Smooth muscle cell (in vitro differentiated cells): ENCODE measurements at regions not wholly inside any gene's neighbourhood (a gene's known extent, or its start where the extent isn't known, plus 50 kb on each side); places are given as distances from the start of the nearest gene placed in this dataset.

Source experiments
- DNase-seq: peaks from one replicate; lab custom pipeline; 2025; ENCODE audit not compliant: unreplicated experiment; lab: John Stamatoyannopoulos, UW
- H2AFZ ChIP-seq: fragments of 200-600 bp; sonication (generic); 2 replicates; pipeline ENCODE4 v1.6.0; 2016; ENCODE audit warnings: antibody characterized with exemption, low read depth, mild to moderate bottlenecking
- H3F3A ChIP-seq: fragments of 200-600 bp; sonication (generic); 2 replicates; pipeline ENCODE4 v1.6.0; 2017; ENCODE audit warnings: antibody characterized with exemption, low read depth
- H3K27ac ChIP-seq: fragments of 200-600 bp; sonication (generic); 2 replicates; pipeline ENCODE4 v1.5.1; 2016; ENCODE audit warnings: low read depth, mild to moderate bottlenecking
- H3K27me3 ChIP-seq: fragments of 200-600 bp; sonication (generic); 2 replicates; pipeline ENCODE4 v1.6.1; 2016; ENCODE audit warnings: low read depth, mild to moderate bottlenecking
- H3K36me3 ChIP-seq: fragments of 200-600 bp; sonication (generic); 2 replicates; pipeline ENCODE4 v1.5.1; 2016; ENCODE audit warnings: low read depth
- H3K4me1 ChIP-seq: fragments of 200-600 bp; sonication (generic); 2 replicates; pipeline ENCODE4 v1.5.1; 2016; ENCODE audit warnings: low read depth
- H3K4me2 ChIP-seq: fragments of 200-600 bp; sonication (generic); 2 replicates; pipeline ENCODE4 v1.6.0; 2016; ENCODE audit warnings: mild to moderate bottlenecking
- H3K4me3 ChIP-seq: fragments of 200-600 bp; sonication (generic); 2 replicates; pipeline ENCODE4 v1.5.1; 2016; ENCODE audit warnings: mild to moderate bottlenecking
- H3K79me2 ChIP-seq: fragments of 200-600 bp; sonication (generic); 2 replicates; pipeline ENCODE4 v1.6.0; 2016; ENCODE audit warnings: low read depth, mild to moderate bottlenecking
- H3K9ac ChIP-seq: fragments of 200-600 bp; sonication (generic); 2 replicates; pipeline ENCODE4 v1.6.0; 2016; ENCODE audit warnings: low read depth
- H3K9me3 ChIP-seq: fragments of 200-600 bp; sonication (generic); replicated peaks from 2 replicates; pipeline ENCODE4 v1.5.1; 2016; ENCODE audit warnings: low read depth
- H4K20me1 ChIP-seq: fragments of 200-600 bp; sonication (generic); 2 replicates; pipeline ENCODE4 v1.6.0; 2016; ENCODE audit warnings: low read depth
- WGBS: methylation state at CpG from one replicate; pipeline ENCODE4 v1.1.7; 2016; ENCODE audit warnings: low lambda C conversion rate; 5-methylcytosine and 5-hydroxymethylcytosine counted together
- TF ChIP-seq, protein P1 (sequence below): fragments of 200-600 bp; sonication (generic); IDR thresholded peaks from 2 replicates; pipeline ENCODE4 v1.5.1; 2017; ENCODE audit warnings: borderline replicate concordance, mild to moderate bottlenecking, antibody characterized with exemption; ENCODE audit not compliant: insufficient read depth, poor library complexity, severe bottlenecking

DNA sequence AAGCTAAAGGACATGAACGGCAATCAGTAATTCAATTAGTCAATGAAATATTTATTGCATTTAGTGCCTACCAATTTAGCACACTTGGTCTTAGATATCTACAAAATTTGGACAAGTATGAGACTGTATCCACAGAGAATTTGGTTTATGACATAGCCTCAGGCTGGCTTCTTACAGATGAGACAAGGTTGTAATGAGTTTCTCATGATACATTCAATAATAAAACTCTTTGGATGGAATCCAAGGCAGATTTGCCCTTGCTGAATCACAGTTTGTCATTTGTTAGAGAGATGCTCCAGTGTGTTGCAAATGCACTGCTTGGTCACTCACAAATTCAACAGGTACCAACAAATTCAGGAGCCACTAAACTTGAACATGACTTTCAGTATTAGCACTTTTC is 162.5 kb downstream of the GPR37 start:
- no peaks in the 10 kb centered on the region for H3K36me3 ChIP-seq
- no peak for DNase-seq

DNA sequence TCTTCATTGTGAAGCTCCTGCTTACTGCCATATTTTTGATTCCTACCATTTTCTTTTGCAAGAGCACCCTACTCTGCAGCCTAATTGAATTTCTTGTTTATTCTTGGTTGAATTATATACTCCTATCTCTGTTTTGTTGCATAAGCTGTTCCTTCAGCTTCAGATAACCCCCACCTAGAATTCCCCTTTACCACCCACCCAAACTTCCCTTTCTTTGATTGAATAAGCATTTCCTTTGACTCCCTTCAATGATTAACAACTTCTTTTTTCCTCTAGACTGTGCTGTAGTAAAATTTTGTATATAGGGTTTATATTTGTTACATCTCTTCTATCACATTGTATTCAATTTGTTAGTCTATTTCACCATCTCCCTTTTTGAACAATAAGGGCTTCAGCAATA is 168.1 kb downstream of the GPR37 start:
- no peak overlapping the region for H3K27ac ChIP-seq
- H3F3A ChIP-seq, result no peaks in the 10 kb centered on the region
- H3K9me3 ChIP-seq, result no peaks in the 10 kb centered on the region
- peaks cover 5% of the 10 kb centered on the region for H3K4me1 ChIP-seq
- H3K79me2 ChIP-seq, result no peaks in the 10 kb centered on the region
- H3K36me3 ChIP-seq, result no peaks in the 10 kb centered on the region
- DNase-seq, result no peak
- no peaks in the 10 kb centered on the region for H4K20me1 ChIP-seq
- no peak overlapping the region for H3K4me2 ChIP-seq
- H3K4me3 ChIP-seq, result no peak overlapping the region
- no peaks in the 10 kb centered on the region for H3K27me3 ChIP-seq
- no peak overlapping the region for H3K9ac ChIP-seq
- TF ChIP-seq, protein P1, sequence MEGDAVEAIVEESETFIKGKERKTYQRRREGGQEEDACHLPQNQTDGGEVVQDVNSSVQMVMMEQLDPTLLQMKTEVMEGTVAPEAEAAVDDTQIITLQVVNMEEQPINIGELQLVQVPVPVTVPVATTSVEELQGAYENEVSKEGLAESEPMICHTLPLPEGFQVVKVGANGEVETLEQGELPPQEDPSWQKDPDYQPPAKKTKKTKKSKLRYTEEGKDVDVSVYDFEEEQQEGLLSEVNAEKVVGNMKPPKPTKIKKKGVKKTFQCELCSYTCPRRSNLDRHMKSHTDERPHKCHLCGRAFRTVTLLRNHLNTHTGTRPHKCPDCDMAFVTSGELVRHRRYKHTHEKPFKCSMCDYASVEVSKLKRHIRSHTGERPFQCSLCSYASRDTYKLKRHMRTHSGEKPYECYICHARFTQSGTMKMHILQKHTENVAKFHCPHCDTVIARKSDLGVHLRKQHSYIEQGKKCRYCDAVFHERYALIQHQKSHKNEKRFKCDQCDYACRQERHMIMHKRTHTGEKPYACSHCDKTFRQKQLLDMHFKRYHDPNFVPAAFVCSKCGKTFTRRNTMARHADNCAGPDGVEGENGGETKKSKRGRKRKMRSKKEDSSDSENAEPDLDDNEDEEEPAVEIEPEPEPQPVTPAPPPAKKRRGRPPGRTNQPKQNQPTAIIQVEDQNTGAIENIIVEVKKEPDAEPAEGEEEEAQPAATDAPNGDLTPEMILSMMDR, result no peak
- H2AFZ ChIP-seq, result no peak overlapping the region

More for the DNA sequence above, 162.5 kb downstream of the GPR37 start:
- Histone ChIP-seq H3K4me3 (no peak overlapping the region), H2AFZ (no peak overlapping the region), H3K9me3 (no peaks in the 10 kb centered on the region), H3K4me1 (no peaks in the 10 kb centered on the region), H3K27me3 (no peaks in the 10 kb centered on the region), H3F3A (no peaks in the 10 kb centered on the region), H3K4me2 (no peak overlapping the region), H3K9ac (no peak overlapping the region), H4K20me1 (no peaks in the 10 kb centered on the region), H3K27ac (no peak overlapping the region), H3K79me2 (no peaks in the 10 kb centered on the region)
- TF ChIP-seq, protein P1, result no peak
- WGBS, result 92% methylated on average over 1 of the region's 1 CpG

DNA sequence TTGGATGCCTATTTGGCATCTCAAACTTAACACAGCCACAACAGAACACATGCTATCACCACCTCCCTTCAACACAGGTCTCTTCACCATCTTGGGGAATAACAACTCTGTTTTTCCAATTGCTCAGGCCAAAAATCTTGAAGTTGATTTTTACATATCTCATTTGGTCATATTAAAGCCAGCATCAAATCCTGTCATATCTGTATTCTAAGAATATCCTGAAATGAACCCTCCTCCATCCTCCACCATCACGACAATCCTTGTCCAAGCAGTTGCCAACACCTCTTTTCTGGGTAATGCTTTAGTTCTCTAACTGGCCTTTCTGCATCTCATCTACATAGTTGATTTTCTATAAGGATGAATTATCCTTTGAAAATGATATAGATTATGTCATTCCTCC is 168.7 kb downstream of the GPR37 start:
- no peak overlapping the region for H3K4me2 ChIP-seq
- H3K27ac ChIP-seq, result no peak overlapping the region
- H3K27me3 ChIP-seq, result no peaks in the 10 kb centered on the region
- no peak for DNase-seq
- TF ChIP-seq, protein P1, result no peak
- no peak overlapping the region for H3K9ac ChIP-seq
- H2AFZ ChIP-seq, result no peak overlapping the region
- H3K79me2 ChIP-seq, result no peaks in the 10 kb centered on the region
- H3K4me3 ChIP-seq, result no peak overlapping the region
- 85% methylated on average over 1 of the region's 1 CpG for WGBS
- no peaks in the 10 kb centered on the region for H4K20me1 ChIP-seq
- H3K4me1 ChIP-seq, result peaks cover 5% of the 10 kb centered on the region
- H3F3A ChIP-seq, result no peaks in the 10 kb centered on the region
- H3K36me3 ChIP-seq, result no peaks in the 10 kb centered on the region
- no peaks in the 10 kb centered on the region for H3K9me3 ChIP-seq

DNA sequence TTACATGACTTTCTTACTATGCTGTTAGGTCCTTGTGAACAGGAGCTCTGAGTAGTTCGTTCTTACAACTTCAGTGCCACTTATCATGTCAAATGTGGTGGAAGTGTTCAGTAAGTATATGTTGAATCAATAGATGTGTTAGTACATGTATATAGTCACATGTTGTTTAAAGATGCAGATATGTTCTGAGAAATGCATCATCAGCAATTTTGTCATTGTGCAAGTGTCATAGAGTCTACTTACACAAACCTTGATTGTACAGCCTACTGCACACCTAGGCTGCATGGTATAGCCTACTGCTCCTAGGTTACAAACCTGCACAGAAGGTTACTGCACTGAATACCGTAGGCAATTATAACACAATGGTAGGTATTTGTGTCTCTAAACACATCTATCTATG is 174.8 kb downstream of the GPR37 start:
- DNase-seq, result no peak
- TF ChIP-seq, protein P1, result no peak
- 90% methylated on average over 2 of the region's 2 CpGs for WGBS
- no peak overlapping the region for H3K9ac ChIP-seq
- no peaks in the 10 kb centered on the region for H3K79me2 ChIP-seq
- H2AFZ ChIP-seq, result no peak overlapping the region
- H3K9me3 ChIP-seq, result no peaks in the 10 kb centered on the region
- no peaks in the 10 kb centered on the region for H4K20me1 ChIP-seq
- no peak overlapping the region for H3K4me3 ChIP-seq
- H3K4me1 ChIP-seq, result peaks cover 5% of the 10 kb centered on the region
- no peak overlapping the region for H3K27ac ChIP-seq
- H3K27me3 ChIP-seq, result no peaks in the 10 kb centered on the region
- H3F3A ChIP-seq, result no peaks in the 10 kb centered on the region
- no peak overlapping the region for H3K4me2 ChIP-seq
- no peaks in the 10 kb centered on the region for H3K36me3 ChIP-seq
